Thyroid gland (tissue), 4 donors: ENCODE measurements at regions not wholly inside any gene's neighbourhood (a gene's known extent, or its start where the extent isn't known, plus 50 kb on each side); places are given as distances from the start of the nearest gene placed in this dataset.
"Not testable (repeated sequence)": the region's sequence is repeated elsewhere in the genome, so short reads cannot be mapped to it uniquely, and the experiment has no call there.

ENCODE experiments used
- DNase-seq, 2 donors: peaks; one replicate each; pipeline ENCODE4 v3.0.0-alpha.2; 2019
- H3K27ac ChIP-seq, 3 donors: fragments of 200-600 bp; sonication (generic); 1 replicate in 2 of 3; 2 replicates in 1 of 3; pipeline ENCODE4 v1.5.1; 2016 to 2019; ENCODE audit warnings: mild to moderate bottlenecking in 1 of 3, moderate library complexity in 1 of 3
- H3K27me3 ChIP-seq: fragments of 200-600 bp; sonication (generic); one replicate; pipeline ENCODE4 v1.5.1; 2019
- H3K36me3 ChIP-seq, 2 donors: fragments of 200-600 bp; sonication (generic); one replicate each; pipeline ENCODE4 v1.5.1; 2016 to 2019
- H3K4me1 ChIP-seq, 2 donors: fragments of 200-600 bp; sonication (generic); one replicate each; pipeline ENCODE4 v1.5.1; 2017 to 2019
- H3K4me3 ChIP-seq, 3 donors: fragments of 200-600 bp; sonication (generic); replicated peaks in 1 of 3; 1 replicate in 2 of 3; 2 replicates in 1 of 3; pipeline ENCODE4 v1.5.1; 2016; ENCODE audit warnings: mild to moderate bottlenecking in 1 of 3
- H3K9me3 ChIP-seq: fragments of 200-600 bp; sonication (generic); one replicate; pipeline ENCODE4 v1.5.1; 2017
- CTCF ChIP-seq, 6 experiments: fragments of 200-600 bp in 3 of 6; fragments of 450-650 bp in 3 of 6; sonication (generic) in 3 of 6; IDR thresholded peaks; one replicate each; pipeline ENCODE4 v1.5.1; 2016 to 2019; ENCODE audit warnings: antibody characterized with exemption in 6 of 6, mild to moderate bottlenecking in 2 of 6, inconsistent platforms in 1 of 6, moderate library complexity in 1 of 6
- POLR2A ChIP-seq, 2 donors: fragments of 450-650 bp; IDR thresholded peaks; one replicate each; pipeline ENCODE4 v1.6.1; 2017; ENCODE audit warnings: antibody characterized with exemption in 2 of 2, mild to moderate bottlenecking in 2 of 2, moderate library complexity in 1 of 2
- WGBS, 2 donors: methylation state at CpG; one replicate each; pipeline ENCODE4 v1.1.5; 2017; 5-methylcytosine and 5-hydroxymethylcytosine counted together
- intact Hi-C: fragments of 100-400 bp; cut with DNase I; formaldehyde crosslinking; loops from one replicate; pipeline ENCODE4 v1.15.1; 2023

- TF ChIP-seq POLR2A (IDR thresholded peaks at IDR 0.05): no peak
- WGBS, 2 donors: 85 to 91% methylated on average over 3 of the region's 3 CpGs
- Histone ChIP-seq H3K36me3 (no peaks in the 10 kb centered on the region), H3K27ac (no peak overlapping the region), H3K4me1 (no peaks in the 10 kb centered on the region), H3K4me3 (no peak overlapping the region), H3K27me3 (no peaks in the 10 kb centered on the region), H3K9me3 (no peaks in the 10 kb centered on the region)
- DNase-seq: no peak
- intact Hi-C loops: no loop called here
These were observed 50.8 kb upstream of the BOD1L1 start for GRCh38 chr4:13678186-13678924.

GRCh38 chr4:13681570-13681969 lies 54.0 kb upstream of the BOD1L1 start:
- 90 to 92% methylated on average over 2 of the region's 2 CpGs for WGBS, 2 donors

GRCh38 chr4:13694256-13694655 lies 66.7 kb upstream of the BOD1L1 start:
- no peak for TF ChIP-seq POLR2A (IDR thresholded peaks at IDR 0.05)
- TF ChIP-seq CTCF (IDR thresholded peaks at IDR 0.05): no peak
- no peaks in the 10 kb centered on the region for H3K4me1 ChIP-seq
- H3K36me3 ChIP-seq: no peaks in the 10 kb centered on the region
- no peak overlapping the region for H3K4me3 ChIP-seq
- H3K9me3 ChIP-seq: no peaks in the 10 kb centered on the region
- DNase-seq: no peak
- H3K27me3 ChIP-seq: no peaks in the 10 kb centered on the region
- no peak overlapping the region for H3K27ac ChIP-seq
- WGBS, 2 donors: 73 to 74% methylated on average over 1 of the region's 1 CpG
- intact Hi-C loops: no loop called here

More at GRCh38 chr4:13681570-13681969, 54.0 kb upstream of the BOD1L1 start:
- no peak overlapping the region for H3K27ac ChIP-seq
- no peak overlapping the region for H3K4me3 ChIP-seq
- H3K36me3 ChIP-seq: no peaks in the 10 kb centered on the region
- intact Hi-C loops: no loop called here
- TF ChIP-seq POLR2A (IDR thresholded peaks at IDR 0.05) (no peak), CTCF (IDR thresholded peaks at IDR 0.05) (no peak)
- H3K9me3 ChIP-seq: no peaks in the 10 kb centered on the region
- no peaks in the 10 kb centered on the region for H3K27me3 ChIP-seq
- H3K4me1 ChIP-seq: no peaks in the 10 kb centered on the region
- no peak for DNase-seq

GRCh38 chr4:13698296-13698695 lies 70.8 kb upstream of the BOD1L1 start:
- WGBS, 2 donors: 95 to 97% methylated on average over 2 of the region's 2 CpGs
- no peak overlapping the region for H3K4me3 ChIP-seq
- intact Hi-C loops: no loop called here
- H3K27ac ChIP-seq: no peak overlapping the region
- TF ChIP-seq CTCF (IDR thresholded peaks at IDR 0.05): no peak
- TF ChIP-seq POLR2A (IDR thresholded peaks at IDR 0.05): no peak
- no peaks in the 10 kb centered on the region for H3K36me3 ChIP-seq
- H3K27me3 ChIP-seq: no peaks in the 10 kb centered on the region
- H3K9me3 ChIP-seq: no peaks in the 10 kb centered on the region
- DNase-seq: no peak
- no peaks in the 10 kb centered on the region for H3K4me1 ChIP-seq

- WGBS, 2 donors: 59 to 67% methylated on average over 8 of the region's 8 CpGs
- intact Hi-C loops: no loop called here
These were observed 72.7 kb upstream of the BOD1L1 start for GRCh38 chr4:13700021-13700857.

GRCh38 chr4:13700858-13701140 lies 73.3 kb upstream of the BOD1L1 start:
- H3K4me1 ChIP-seq, intact Hi-C loops, H3K27ac ChIP-seq, H3K9me3 ChIP-seq, H3K36me3 ChIP-seq, DNase-seq, H3K4me3 ChIP-seq, H3K27me3 ChIP-seq: not testable (repeated sequence)
- WGBS, 2 donors: 76 to 81% methylated on average over 1 of the region's 1 CpG

More at GRCh38 chr4:13700021-13700857, 72.7 kb upstream of the BOD1L1 start:
- no peak overlapping the region for H3K4me3 ChIP-seq
- H3K36me3 ChIP-seq: no peaks in the 10 kb centered on the region
- H3K9me3 ChIP-seq: no peaks in the 10 kb centered on the region
- no peaks in the 10 kb centered on the region for H3K4me1 ChIP-seq
- H3K27ac ChIP-seq: no peak overlapping the region
- H3K27me3 ChIP-seq: no peaks in the 10 kb centered on the region
- DNase-seq: no peak
- TF ChIP-seq POLR2A (IDR thresholded peaks at IDR 0.05) (no peak), CTCF (IDR thresholded peaks at IDR 0.05) (no peak)
